HUES64 (cell line): ENCODE measurements at regions not wholly inside any gene's neighbourhood (a gene's known extent, or its start where the extent isn't known, plus 50 kb on each side); places are given as distances from the start of the nearest gene placed in this dataset.

Experiments
- H3K27ac ChIP-seq: 2 replicates; pipeline ENCODE4 v1.7.0; 2013; ENCODE audit warnings: low read depth, low read length, inconsistent platforms
- H3K27me3 ChIP-seq: 2 replicates; pipeline ENCODE4 v1.6.1; 2013; ENCODE audit warnings: mild to moderate bottlenecking, low read length; ENCODE audit not compliant: insufficient read depth
- H3K36me3 ChIP-seq: 2 replicates; pipeline ENCODE4 v1.6.1; 2013; ENCODE audit warnings: mild to moderate bottlenecking, low read length; ENCODE audit not compliant: insufficient read depth
- H3K4me1 ChIP-seq: 2 replicates; pipeline ENCODE4 v1.6.1; 2013; ENCODE audit warnings: mild to moderate bottlenecking, low read length, moderate library complexity; ENCODE audit not compliant: insufficient read depth
- H3K4me3 ChIP-seq: 2 replicates; pipeline ENCODE4 v1.5.1; 2013; ENCODE audit warnings: mild to moderate bottlenecking, low read length, moderate library complexity
- H3K9ac ChIP-seq: 2 replicates; pipeline ENCODE4 v1.6.1; 2013; ENCODE audit warnings: mild to moderate bottlenecking, low read depth, low read length
- H3K9me3 ChIP-seq: 2 replicates; pipeline ENCODE4 v1.6.1; 2013; ENCODE audit warnings: low read depth, low read length; ENCODE audit not compliant: insufficient read depth
- WGBS: fragments of 150-250, 120-280 bp; methylation state at CpG from one replicate; pipeline ENCODE4 v1.1.7; 2013; ENCODE audit warnings: missing lambda C conversion rate; 5-methylcytosine and 5-hydroxymethylcytosine counted together

DNA sequence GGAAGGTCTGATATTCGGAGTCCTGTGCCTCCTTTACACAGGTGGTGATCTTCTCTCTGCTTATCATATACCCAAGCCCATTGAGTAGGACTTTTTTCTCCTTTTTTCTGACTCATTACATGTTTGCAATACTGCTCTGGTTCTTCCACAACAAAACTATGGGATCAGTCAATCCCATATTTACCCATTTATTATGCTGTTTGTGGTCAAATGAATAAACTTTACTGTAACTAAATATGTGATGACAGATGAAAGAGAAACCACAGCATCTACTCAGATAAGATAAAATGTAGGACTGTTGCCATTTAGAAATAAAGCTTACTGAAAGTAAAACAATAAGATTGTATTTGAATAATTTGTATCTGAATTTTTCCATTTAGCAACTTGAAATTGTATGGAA, 958.7 kb upstream of the FAT3 start:
- H3K9me3 ChIP-seq: no peaks in the 10 kb centered on the region
- no peak overlapping the region for H3K4me3 ChIP-seq
- H3K36me3 ChIP-seq: no peaks in the 10 kb centered on the region
- H3K27me3 ChIP-seq: no peaks in the 10 kb centered on the region
- H3K27ac ChIP-seq: no peak overlapping the region
- no peak overlapping the region for H3K9ac ChIP-seq
- 100% methylated on average over 1 of the region's 1 CpG for WGBS
- H3K4me1 ChIP-seq: no peaks in the 10 kb centered on the region

DNA sequence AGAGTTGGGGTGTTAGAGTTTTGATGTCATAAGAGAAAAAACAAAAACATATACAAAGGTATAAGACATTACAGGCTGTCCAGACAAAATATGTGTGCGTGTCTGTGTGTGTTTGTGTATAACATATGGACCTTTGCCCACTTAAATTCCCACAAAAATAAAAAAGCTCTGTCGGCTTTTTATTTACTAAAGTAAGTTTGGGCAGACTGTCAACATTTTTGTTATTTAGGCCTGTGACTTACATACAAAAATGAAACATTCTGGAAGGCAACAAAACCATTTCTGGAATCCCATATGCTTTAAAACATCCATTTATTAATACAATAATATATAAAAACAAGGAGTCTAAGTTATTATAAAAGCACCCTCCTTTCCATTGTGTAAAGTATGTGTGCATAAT, 960.1 kb upstream of the FAT3 start:
- Histone ChIP-seq H3K9me3 (no peaks in the 10 kb centered on the region), H3K4me1 (no peaks in the 10 kb centered on the region), H3K4me3 (no peak overlapping the region), H3K27me3 (no peaks in the 10 kb centered on the region), H3K27ac (no peak overlapping the region), H3K36me3 (no peaks in the 10 kb centered on the region), H3K9ac (no peak overlapping the region)
- 100% methylated on average over 1 of the region's 2 CpGs for whole genome bisulfite sequencing

DNA sequence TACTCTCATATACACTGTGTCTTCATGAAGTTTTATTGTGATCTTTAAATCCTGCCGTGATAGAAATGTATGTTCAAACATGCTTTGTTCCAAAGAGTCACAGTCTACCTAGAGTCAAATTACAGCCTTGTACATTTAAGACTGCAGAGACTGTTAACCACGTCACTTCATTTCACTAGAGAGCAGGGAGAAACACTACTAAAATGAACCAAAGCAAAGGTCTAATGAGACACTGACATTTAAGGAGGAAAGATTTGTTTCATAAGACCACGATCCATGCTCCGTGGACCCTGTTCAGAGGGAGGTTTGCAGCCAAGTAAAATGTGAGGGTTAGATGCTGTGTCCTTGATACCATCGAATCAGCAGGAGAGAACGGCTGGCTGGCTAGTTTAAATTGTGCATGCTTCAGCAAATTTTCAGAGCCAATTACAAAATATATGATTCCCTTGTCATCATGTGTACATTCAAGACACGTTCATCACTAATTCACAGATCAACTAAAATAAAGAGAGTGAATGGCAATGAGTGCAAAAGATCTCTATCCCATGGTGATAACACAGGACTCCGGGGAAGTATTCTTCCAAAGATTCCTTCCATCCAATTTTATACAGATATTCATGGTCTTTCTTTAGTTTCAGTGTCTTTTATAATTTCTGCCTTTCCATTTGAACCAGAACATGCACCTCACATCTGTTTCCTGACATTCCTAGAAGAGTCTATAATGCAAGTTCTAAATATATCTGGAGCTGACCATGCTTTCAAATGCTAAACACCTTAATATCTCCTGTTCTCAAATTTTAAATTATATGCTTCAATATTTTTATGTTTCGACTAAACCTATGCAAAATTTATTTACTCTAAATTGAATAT, 960.9 kb upstream of the FAT3 start:
- Histone ChIP-seq H3K27ac (no peak overlapping the region), H3K9me3 (no peaks in the 10 kb centered on the region), H3K4me3 (no peak overlapping the region), H3K4me1 (no peaks in the 10 kb centered on the region), H3K9ac (no peak overlapping the region), H3K27me3 (no peaks in the 10 kb centered on the region), H3K36me3 (no peaks in the 10 kb centered on the region)
- 96% methylated on average over 7 of the region's 9 CpGs for WGBS

DNA sequence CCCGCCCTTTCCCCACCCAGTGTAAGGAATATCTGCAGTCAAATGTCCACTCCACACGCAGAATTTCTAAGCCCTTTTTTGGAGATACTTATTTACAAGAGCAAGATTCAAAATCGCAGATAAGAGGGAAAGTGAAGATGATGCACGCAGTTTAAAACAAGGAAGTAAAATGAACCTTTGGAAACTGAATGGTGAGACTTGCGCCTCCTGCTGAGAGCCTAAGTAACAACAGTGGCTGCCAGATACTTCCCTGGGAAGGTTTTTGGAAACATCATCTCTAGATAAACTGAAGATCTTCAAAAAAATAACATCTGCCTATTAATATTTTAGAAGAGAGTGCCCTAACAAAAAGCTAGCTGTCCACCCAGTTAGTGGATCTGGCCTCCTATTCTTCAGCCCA, 963.1 kb upstream of the FAT3 start:
- no peak overlapping the region for H3K4me3 ChIP-seq
- WGBS: 74% methylated on average over 5 of the region's 5 CpGs
- H3K9ac ChIP-seq: no peak overlapping the region

DNA sequence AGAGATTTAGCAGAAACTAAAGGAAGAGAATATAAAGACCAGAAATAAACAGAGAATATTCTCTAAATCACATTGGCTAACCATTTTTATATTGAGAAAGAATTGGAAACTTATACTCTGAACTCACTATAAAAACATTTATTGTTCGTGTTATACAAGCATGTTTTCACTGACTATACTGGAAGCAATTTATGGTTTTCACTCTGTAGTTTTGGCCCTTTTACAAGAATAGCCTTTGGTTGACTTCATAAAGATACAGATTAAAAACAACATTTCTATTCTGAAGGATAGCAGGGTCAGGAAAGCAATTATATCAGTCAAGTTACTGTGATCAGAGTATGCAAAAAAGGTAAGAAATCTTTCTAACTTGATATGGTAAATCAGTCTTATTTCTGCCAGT, 965.7 kb upstream of the FAT3 start:
- no peaks in the 10 kb centered on the region for H3K36me3 ChIP-seq
- H3K9ac ChIP-seq: no peak overlapping the region
- no peak overlapping the region for H3K27ac ChIP-seq
- no peaks in the 10 kb centered on the region for H3K27me3 ChIP-seq
- WGBS: 86% methylated on average over 1 of the region's 1 CpG
- H3K4me1 ChIP-seq: no peaks in the 10 kb centered on the region
- H3K9me3 ChIP-seq: no peaks in the 10 kb centered on the region
- H3K4me3 ChIP-seq: no peak overlapping the region

More for the DNA sequence above, 963.1 kb upstream of the FAT3 start:
- H3K36me3 ChIP-seq: no peaks in the 10 kb centered on the region
- H3K27ac ChIP-seq: no peak overlapping the region
- no peaks in the 10 kb centered on the region for H3K4me1 ChIP-seq
- H3K27me3 ChIP-seq: no peaks in the 10 kb centered on the region
- H3K9me3 ChIP-seq: no peaks in the 10 kb centered on the region

DNA sequence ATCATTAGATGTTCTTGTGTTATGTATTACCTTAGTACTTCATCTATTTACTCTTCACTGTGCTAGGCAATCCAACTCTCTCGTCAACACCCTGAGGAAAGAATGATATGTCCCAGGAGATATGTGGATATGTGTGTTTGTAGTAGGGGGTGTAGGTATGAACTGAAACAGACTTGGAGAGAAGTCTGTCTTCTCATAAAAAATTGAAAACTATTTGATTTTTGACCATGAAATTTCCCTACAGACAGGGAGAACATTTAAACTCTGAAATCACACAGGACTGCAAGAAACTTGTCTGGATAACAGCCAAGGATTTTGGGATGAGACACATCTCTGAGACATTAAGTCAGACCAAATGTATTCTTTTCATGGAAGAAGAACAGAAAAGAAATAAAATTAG, 967.0 kb upstream of the FAT3 start:
- Histone ChIP-seq H3K9me3 (no peaks in the 10 kb centered on the region), H3K4me3 (no peak overlapping the region), H3K27me3 (no peaks in the 10 kb centered on the region), H3K9ac (no peak overlapping the region), H3K27ac (no peak overlapping the region), H3K36me3 (no peaks in the 10 kb centered on the region), H3K4me1 (no peaks in the 10 kb centered on the region)
- WGBS: 100% methylated on average over 1 of the region's 1 CpG

DNA sequence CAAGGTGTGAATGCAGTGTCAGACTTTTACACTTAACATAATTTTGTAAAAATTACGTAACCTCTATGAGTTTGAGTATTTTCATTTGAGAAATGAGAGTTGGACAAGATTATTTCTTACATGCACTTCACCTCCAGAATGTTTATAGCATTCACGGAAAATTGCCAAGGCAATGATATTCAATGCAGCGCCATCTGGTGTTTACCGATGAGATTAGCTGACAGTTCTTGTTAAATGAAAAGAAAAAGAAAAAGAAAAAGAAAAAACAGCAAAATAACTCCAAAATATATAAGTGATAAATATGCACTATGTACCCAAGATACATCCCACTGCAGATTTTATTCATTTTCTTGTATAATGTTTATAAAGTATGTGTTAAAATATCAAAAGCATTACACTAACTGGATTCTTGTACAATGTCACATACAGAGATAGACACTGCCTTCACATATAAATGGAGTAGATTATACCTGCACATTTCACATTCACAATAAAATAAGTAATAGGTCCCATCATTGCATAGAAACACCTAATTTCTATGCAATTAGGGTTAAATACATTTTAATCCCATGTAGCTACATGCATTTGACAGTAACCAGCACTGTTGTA, 976.3 kb upstream of the FAT3 start:
- Histone ChIP-seq H3K9me3 (no peaks in the 10 kb centered on the region), H3K27ac (no peak overlapping the region), H3K27me3 (no peaks in the 10 kb centered on the region), H3K9ac (no peak overlapping the region), H3K4me3 (no peak overlapping the region), H3K36me3 (no peaks in the 10 kb centered on the region), H3K4me1 (no peaks in the 10 kb centered on the region)
- 33% methylated on average over 1 of the region's 4 CpGs for WGBS

DNA sequence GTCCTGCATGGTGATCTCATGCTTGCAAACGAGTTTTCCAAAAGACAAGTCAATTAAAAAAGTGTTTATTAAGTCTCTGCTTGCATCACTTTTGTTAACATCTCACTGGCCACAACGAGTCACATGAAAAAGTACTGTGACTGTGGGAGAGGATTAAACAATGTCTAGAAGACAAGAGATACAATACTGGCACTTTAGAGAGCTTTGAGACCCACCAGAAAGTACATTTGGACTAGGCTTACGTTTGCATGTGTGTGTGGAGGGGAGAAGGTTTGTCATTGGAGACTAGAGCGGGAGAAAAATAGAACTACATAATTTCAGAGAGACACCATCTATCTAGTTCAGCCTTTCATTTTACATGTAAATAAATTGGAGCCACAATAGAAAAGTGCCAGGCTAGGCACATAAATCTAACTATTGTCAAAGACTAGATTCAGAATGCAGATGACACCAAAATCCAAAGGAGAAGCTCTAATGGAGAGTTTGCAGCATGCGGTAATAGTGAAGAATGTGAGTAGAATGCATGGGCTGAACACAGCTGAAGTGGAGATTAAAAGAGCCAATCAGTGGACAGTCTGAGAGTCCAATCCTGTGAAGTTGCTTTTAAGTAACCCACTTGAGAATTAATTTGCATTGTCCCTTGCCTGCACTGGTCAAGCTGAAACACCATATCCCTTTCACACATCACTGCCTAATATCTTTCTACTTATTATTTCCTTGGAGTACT, 977.4 kb upstream of the FAT3 start:
- no peaks in the 10 kb centered on the region for H3K9me3 ChIP-seq
- H3K27me3 ChIP-seq: no peaks in the 10 kb centered on the region
- no peak overlapping the region for H3K27ac ChIP-seq
- no peaks in the 10 kb centered on the region for H3K4me1 ChIP-seq
- WGBS: 93% methylated on average over 4 of the region's 5 CpGs
- no peaks in the 10 kb centered on the region for H3K36me3 ChIP-seq
- no peak overlapping the region for H3K4me3 ChIP-seq
- H3K9ac ChIP-seq: no peak overlapping the region

DNA sequence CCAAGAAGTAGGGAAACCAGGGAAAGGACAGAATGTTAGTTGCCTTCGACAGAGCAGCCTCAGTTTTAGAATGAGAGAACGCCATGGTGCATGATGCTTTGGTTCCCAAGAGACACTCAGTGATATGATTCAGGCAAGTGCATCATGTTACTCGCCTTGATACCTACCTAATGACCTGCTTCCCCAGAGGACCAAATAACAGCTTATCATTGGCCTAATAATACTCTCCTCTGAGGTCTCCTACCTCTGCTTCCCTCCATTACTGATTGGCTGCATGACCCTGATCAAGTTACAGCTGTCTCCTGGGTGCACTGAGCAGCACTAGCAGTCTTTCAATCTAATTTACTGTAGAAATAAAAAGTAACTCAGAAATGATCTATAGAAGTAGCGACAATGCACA, 979.7 kb upstream of the FAT3 start:
- Histone ChIP-seq H3K36me3 (no peaks in the 10 kb centered on the region), H3K4me3 (no peak overlapping the region), H3K9ac (no peak overlapping the region), H3K9me3 (no peaks in the 10 kb centered on the region), H3K27me3 (no peaks in the 10 kb centered on the region), H3K4me1 (no peaks in the 10 kb centered on the region), H3K27ac (no peak overlapping the region)
- WGBS: 94% methylated on average over 4 of the region's 4 CpGs

DNA sequence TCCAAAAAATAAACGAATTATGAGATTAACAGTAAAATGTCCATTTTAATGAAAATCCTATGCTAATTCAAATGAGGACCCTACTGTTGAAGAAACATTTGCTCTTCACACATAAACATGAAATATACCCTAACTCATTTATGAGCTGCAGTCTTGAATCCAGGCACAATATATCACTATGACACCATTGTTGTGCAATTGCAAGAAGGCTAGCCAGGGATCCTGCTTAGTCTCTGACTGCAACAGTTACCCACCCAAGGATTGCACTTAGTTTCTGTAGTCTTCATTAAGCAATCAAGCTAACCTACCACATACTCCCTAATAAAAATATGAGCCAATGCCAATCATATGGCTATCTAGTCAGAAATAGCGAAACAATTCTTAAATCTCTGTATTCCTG, 981.0 kb upstream of the FAT3 start:
- 100% methylated on average over 1 of the region's 2 CpGs for WGBS
- no peaks in the 10 kb centered on the region for H3K9me3 ChIP-seq
- no peaks in the 10 kb centered on the region for H3K27me3 ChIP-seq
- H3K4me3 ChIP-seq: no peak overlapping the region
- H3K36me3 ChIP-seq: no peaks in the 10 kb centered on the region
- no peaks in the 10 kb centered on the region; the same call in none of the 2 replicates for H3K4me1 ChIP-seq
- no peak overlapping the region for H3K27ac ChIP-seq
- H3K9ac ChIP-seq: no peak overlapping the region

DNA sequence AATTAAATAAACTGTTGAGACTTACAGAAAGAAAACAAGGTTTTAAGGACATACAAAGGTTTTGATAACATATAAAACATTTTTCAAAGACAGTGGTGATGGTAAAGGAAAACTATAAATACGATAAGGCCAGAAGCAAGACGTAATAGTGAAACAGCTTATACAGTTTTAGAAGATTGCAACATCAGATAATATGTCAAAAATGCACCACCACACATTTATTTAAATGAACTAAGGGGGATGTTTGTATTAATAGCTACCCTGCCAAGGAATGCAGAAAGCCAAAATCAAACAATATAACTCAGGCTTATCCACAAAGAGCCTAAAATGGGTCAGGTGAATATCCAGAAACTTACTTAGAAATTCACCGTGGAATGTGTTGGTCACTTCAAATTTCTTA, 981.6 kb upstream of the FAT3 start:
- H3K4me1 ChIP-seq: no peaks in the 10 kb centered on the region; the same call in none of the 2 replicates
- H3K4me3 ChIP-seq: no peak overlapping the region
- H3K27me3 ChIP-seq: no peaks in the 10 kb centered on the region
- 94% methylated on average over 2 of the region's 3 CpGs for WGBS
- no peaks in the 10 kb centered on the region for H3K36me3 ChIP-seq
- no peaks in the 10 kb centered on the region for H3K9me3 ChIP-seq
- no peak overlapping the region for H3K27ac ChIP-seq
- H3K9ac ChIP-seq: no peak overlapping the region
